Fibroblast of upper back skin (primary cell): ENCODE measurements at regions not wholly inside any gene's neighbourhood (a gene's known extent, or its start where the extent isn't known, plus 50 kb on each side); places are given as distances from the start of the nearest gene placed in this dataset.

ENCODE experiments used
- DNase-seq: peaks from one replicate; pipeline ENCODE4 v3.0.0-alpha.2; 2013

DNA sequence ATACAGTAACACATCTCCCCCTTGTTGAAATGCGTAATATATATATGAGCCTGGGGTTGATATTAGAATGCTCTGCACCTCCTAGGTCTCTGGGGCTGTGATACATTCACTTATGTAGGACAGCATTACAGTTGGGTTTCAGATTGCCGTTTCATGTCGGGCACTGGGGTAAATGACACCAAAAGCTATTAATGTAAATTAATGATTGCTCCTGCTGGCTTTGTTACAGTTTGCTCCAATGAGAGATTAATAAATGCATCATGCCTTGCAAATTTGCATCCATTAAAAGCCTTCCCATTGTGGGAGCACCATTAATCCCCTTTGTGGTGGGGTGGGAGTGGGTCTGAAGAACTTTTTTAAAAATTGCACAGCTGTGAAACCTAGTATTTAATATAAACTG is 584.4 kb upstream of the EEF2KMT start:
- DNase-seq, result no peak

DNA sequence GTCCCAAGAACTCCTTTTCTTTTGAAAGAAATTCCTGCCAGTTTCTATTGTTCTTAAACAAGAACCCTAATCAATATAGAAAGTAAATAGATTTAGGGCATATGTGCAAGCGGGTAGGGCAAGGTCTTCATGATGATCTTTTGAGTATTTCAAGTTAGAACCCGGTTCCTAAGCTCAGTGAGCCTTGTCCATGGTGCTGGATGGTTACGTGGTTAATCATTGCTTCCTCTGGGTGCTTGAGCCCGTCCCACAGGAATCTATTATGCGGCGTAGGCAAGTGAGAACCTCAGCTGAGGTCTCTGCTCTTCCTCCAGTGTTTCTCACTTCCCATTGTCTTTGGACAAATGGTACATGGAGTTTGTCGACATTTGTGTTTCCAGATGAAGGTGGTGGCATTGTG is 580.8 kb upstream of the EEF2KMT start:
- DNase-seq, result no peak

DNA sequence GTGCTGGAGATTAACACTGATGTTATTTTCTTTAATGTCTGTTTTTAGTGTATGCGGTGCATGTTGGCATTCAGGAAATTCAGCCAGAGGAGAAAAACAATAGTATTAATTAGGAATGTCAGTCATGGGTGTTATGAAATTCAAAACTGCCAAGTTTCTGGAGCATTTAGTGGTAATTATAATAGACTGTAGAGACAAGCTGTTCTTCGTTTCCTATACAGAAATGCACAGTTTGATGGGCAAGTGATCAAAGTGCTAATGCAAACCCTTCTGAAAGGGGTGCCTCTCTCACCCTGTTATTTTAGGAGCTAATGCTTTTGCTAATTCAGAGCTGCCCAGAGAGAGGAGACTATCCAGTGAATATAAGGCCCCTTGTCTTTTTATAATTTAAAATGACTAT is 573.8 kb upstream of the EEF2KMT start:
- DNase-seq, result no peak

DNA sequence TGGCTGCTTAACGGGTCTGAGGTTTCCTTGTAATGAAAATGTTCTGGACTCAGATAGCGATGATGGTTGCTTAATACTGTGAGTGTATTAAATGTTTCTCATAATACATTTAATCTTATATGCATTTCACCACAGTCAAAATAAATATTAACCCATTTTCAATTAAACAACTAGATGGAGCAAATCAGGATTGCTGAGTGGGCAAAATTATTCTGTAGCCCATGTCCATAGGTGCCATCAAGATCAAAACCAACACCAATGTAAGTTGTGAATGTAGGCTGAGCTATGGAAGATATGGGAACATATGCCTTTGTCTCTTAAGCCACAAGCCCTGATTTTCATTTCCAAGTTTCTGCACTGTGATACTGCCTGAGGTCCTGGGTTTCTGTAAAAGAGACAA is 572.6 kb upstream of the EEF2KMT start:
- no peak for DNase-seq

DNA sequence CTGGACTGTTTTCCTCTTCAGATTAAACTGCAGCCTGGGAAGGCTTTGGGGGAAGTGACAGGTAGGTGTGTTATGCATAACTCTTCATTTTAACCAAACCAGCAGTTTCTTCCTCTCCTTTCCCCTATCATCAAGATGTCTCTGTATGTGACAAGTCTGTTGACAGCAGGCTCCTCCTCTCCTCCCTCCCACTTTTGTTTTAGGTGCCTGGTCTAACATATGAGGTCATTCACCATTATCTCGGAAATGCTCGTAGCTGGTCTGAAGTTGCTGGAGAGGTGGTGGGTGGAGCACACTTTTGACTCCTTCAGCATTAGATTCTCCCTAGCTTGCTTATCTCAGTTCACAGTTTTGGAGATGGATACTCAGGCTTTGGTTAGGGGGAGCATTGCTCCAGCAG is 571.0 kb upstream of the EEF2KMT start:
- DNase-seq, result no peak

DNA sequence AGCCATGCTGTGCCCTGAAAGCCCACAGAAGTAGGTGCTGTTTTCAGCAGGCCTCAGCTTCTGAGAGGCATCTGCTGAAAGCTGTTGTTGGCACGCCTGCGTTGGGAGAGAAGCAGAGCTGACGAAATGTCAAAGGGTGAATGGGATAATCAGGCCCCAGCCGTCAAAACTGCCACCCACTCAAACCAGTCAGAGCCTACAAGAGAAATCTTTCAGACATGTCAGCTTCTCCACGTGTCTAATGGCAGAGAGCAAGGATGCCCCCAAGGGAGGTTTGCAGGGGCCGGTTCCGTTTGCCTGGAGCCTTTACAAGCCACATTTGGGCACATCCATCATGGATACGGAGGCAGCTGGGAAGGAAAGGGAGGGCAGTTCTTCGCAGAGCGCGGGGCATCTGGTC is 568.2 kb upstream of the EEF2KMT start:
- DNase-seq, result no peak

DNA sequence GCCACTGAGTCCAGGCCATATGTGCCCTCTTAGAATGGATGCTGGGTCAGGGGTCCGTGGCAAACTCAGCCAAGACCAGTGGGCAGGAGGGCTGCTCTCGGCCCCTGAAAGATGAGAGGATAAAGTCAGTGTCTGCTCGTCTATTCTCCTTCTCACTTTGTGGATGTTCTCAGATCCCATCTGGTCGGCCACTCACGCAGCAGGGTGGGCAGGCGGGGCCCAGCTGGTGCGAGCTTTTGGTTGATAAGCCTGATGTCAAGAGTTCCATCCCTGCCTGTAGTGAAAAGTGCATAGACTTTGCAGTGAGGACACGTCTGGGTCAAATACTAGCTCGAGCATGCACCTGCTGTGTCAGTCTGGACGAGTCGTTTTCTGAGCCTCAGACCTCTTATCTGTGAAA is 556.2 kb upstream of the EEF2KMT start:
- no peak for DNase-seq

DNA sequence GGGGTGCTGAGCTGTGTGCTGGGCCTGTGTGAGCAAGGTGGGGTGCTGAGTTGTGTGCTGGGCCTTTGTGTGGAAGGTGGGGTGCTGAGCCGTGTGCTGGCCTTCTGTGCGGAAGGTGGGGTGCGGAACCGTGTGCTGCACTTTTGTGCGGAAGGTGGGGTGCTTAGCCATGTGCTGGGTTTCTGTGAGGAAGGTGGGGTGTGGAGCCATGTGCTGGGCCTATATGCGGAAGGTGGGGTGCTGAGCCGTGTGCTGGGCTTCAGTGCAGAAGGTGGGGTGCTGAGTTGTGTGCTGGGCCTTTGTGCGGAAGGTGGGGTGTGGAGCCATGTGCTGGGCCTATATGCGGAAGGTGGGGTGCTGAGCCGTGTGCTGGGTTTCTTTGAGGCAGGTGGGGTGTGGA is 555.4 kb upstream of the EEF2KMT start:
- DNase-seq, result no peak

DNA sequence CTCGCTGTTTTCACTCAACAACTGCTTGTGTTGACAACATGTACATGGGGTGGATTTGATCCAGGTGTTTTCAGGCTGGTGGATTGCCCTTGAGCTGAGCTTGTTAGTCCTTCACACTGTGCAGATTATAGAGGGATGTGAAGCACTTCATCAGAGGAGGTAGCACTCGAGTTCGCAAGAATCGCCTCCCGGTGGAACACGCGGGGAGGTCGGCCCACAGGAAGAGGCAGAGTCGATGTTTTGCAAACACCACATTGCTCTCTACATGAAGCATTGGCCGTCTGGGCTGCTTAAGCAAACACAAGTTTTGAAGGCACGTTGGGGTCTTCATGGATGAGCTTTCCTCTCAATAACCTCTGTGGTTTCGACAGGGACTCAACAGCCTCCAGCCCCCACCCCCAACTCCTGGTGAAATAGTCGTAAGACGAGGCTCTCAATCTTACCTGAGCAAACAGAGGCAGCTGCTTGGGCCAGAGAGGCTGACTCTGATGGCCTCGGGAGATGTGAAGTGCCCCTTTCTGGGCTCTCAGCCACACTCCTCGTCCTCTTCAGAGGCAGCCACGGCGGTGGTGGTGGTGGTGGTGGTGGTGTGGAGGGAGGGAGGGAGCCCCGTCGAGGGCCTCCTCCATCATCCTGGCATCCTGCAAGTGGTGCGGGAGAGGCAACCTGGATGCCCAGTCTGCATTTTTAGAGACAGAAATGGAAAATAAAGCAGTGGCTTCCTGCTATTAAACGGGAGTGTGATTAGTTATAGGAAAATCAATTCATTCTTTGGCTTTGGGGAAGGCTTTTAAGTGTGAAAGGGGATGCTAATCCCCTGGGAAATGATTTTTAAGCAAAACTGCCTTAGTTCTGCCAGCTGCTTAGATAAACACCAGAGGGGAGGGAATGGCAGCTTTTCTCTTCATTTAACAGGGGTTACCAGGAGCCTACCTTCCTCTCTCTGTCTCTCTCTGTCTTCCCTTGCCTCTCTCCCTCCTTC is 552.5 kb upstream of the EEF2KMT start:
- DNase-seq, result no peak

DNA sequence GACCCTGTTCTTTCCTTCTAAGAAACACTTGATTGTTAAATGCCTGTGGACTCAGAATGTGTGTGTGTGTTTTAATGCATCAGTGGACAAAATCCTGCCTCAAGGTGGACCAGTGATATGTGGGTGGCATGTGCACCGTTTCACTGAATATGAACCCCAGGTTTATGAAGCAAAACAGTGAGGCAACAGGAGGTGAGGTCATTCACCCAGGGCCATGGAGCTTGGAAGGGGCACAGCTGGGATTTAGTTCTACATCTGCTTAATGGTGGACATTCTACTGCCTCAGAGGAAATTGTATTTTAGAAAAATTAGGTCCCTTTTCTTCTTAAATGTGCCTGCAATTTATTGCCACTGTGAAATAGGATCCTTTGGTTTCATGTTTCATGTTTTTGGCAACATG is 549.5 kb upstream of the EEF2KMT start:
- DNase-seq, result no peak

DNA sequence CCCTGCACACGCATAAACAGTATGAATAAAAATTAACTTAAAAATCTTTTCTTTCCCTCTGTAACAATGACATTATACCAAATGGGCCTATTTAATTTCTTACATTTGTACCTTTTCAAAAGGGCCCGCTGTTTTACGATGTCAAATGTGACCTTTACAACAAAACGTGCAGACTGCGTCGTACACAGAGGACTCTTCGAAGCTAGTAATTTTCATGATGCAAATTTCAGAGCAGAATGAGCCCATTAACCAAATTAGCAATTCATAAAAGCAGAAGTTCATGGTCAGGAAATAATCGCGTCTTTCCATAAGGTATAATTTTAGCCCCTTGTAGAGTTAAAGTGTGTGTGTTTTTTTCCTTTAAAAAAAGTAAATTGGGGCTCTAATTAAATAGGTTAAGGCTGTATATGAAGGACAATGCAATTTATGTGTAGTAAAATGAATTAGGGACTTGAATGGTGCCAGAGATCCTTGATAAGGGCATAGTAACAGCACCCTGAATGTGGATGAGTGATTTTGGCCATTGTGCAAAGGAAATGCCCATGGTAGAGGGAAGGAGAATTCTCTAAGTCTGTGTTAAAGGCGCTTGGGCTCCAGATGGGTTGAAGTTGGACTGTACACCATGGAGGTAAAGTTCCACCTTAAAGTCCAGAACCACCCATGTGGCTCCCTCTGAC is 546.4 kb upstream of the EEF2KMT start:
- no peak for DNase-seq

DNA sequence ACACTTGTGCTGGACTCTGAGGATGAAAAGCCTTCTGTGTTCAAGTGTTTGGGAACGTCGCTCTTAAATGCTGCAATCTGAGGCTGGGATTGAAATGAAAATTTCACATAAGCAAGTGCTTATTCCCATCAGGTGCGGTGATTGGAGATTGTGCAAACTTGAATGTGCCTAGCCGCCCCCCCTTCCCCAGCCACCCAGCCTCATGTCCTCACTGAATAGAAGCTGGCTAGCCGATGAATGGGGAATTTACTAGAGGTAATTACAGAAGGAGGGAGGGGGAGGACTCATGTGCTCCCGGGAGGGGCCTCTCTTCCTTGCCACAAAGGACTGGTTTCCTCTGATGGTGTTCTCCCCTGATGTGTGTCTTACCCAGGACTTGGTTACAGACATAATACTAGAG is 544.8 kb upstream of the EEF2KMT start:
- no peak for DNase-seq

DNA sequence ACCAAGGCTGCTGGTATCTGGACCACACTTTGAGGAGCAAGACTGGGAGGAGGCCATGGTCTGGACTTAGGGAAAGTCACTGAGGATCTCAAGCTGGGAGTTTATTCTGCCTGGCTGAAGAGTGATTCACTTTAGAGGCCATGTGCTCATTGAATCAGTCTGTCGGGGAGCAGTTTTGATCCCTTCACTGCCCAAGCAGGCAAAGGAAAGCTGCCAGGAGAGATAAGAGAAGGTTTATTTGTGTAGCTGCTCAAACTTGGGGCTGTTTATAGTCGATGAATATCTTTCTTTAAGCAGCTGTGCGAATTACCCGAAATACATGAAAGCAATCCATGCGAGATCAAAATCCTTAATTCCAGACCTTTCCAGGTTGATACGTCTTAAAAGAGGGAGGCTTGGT is 544.4 kb upstream of the EEF2KMT start:
- DNase-seq, result no peak

DNA sequence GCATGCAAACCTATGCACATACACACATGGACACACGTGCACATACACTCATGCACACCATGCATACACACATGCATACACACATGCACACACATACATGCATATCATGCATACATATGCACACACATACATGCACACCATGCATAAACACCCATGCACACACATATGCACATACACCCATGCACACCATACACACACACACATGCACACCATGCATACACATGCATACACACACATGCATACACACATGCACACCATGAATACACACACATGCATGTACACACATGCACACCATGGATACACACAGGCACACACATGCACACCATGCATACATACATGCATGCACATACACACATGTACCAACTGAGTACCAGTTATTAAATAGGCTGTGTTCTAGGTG is 543.3 kb upstream of the EEF2KMT start:
- DNase-seq, result no peak

DNA sequence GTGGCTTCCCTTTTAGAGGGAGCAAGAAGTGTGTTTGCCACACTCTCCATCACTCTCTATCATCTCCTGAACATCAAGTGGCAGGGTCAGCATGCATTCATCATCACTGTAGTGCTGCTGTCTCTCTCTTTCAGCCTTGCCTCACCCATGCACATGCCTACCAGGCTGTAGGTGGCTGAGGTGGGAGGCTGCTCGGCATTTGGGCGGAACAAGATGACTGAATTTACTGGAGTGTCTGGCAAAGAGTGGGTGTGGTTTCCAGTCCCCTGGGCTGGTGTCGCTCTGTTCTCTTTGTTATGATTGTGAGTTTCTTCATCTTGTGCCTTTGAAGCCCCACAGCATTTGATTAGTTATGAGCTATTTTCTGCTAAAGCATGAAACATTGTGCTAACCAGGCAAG is 541.9 kb upstream of the EEF2KMT start:
- no peak for DNase-seq

DNA sequence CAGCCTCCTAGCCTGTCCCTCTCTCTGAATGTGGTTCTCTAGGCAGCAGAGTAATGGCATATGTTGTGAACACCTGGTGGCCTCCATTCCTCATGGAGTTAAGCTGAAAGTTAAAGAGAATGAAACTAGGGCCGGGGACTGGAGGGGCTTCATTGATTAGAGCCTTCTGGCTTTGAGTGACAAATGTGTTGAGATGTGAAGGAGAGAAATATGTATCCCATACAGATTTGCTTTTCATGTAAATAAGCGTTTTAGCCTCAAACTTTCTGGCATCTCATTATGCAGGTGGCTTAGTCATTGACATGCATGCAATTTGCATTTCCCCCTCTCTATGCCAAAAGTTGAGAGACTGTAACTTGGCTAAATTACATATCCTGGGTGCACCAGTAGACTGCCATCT is 537.7 kb upstream of the EEF2KMT start:
- DNase-seq, result no peak

DNA sequence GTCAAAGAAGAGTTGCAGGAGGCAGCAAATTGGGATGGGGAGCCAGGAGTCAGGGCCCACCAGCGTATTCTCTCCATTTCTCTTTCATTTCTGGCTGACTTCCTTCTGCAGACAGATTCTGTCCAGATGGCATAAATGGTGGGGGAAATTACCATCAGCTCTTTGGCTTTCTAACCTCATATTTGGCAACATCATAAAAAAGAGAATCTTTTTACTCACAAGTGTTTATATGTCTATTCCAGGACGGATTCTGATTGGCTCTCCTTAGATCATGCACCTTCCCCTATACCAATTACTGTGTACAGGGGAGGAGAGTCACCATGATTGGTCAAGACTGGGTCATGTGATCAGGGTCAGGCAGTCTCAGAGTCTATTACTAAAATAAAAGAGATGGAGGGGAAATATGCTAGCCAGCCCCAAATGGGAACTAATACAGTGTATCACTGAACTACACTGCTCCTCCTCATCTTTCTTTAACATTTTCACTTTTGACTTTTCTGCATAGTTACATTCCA is 537.1 kb upstream of the EEF2KMT start:
- no peak for DNase-seq

DNA sequence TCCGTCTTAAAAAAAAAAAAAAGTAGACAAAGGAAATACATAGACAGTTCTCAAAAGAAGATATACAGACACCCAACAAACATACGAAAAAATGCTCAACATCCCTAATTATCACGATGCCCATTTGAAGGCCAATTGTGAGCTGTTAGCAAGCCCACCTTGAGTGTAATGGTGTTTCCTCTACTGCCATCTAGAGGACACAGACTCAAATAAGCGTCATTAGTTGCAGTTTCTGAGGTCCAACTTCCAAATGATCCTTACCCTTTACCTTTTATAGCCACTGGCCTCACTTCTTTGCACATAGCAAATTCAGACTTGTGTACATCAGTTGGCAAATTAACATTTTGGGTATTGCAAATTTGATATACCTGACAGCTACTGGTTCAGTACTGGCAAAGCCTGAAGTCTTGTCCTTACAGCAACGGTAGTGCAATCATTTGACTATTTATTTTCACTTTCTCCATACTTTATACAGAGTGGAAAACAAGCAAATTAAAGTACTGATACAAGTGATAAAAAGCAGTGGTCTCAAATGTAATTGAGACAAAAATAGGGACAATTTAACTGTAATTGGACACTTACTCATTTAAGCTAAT is 536.3 kb upstream of the EEF2KMT start:
- DNase-seq, result no peak

DNA sequence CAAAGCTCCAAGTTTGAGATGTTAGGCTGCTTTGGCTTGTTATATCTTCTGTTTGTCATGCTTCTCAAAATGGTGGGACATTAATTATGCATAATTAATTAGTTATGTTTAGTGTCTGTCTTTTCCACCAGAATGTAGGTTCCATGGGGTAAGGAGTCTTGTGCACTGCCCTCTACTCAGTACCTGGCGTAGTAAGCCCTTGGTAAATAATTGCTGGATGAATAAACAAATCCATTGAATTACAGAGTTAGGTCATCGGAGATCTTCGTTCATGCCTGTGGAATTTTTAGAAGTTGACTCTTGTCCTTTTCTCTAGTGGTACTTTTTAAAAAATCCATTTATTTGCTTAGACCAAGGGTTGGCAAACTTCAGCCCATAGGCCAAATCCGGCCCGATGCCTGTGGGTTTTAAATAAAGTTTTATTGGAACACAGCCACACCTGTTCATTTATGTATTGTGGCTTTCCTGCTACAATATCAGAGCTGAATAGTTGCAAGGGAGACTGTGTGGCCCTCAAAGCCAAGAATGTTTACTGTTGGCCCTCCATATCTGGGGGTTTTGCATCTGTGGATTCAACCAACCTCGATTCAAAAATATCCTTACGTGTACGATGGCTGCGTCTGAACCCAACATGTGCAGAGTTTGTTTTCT is 524.8 kb upstream of the EEF2KMT start:
- DNase-seq, result no peak

DNA sequence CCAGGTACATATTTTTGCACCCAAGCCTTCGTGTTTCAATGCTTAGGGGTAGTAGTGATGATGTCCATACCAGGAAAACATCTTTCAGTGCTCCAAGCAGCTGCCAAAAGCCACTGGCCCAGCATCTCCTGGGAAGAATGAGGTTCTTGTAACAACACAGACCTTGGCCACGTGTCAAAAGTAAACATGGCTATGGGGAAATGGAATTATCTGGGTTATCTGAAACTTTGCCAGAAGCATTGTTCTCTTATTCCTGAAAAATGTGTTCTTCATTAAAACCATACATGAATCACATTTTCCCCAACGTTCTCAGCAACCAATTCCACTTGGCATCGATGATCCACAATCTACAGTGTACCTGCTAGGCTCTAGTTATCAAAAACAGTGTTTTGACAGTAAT is 524.2 kb upstream of the EEF2KMT start:
- DNase-seq, result no peak

DNA sequence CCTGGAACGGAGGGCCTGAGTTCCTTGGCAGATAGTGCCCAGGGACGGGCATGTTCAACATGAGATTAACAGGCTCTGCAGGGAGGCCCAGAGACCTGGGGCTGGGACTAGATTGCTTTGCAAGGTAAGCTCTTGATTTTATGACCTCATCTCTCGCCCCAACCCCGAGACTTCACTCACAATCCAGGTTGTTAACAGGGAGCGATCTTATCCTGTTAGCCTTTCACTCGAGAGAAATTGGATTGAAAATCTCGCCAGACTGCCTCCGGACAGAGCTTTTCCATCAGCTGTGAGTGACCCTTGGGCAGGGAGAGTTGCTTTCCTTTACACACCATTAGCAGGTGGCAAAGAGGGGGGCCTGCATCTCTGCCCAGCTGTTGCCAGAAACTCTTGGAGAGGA is 521.7 kb upstream of the EEF2KMT start:
- no peak for DNase-seq

DNA sequence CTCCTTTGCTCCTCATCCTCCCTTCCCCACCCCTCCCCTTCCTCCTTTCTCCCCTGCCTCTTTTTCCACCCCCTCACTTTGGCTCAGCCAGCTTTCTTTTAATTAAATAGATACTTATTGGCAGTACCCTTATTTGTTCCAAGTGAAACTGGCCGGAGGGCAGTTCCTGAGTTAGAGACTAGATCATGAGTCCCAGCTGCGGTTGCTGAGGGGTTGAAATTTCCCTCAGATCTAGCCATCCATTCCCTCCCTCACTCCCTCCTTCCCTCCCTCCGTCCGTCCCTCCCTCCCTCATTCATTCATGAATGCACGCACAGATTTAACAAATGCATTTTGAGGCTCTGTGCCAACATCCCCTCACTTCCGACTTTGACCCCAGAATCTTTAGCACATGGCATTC is 519.2 kb upstream of the EEF2KMT start:
- no peak for DNase-seq
